Chondrocyte (in vitro differentiated cells): ENCODE measurements at regions not wholly inside any gene's neighbourhood (a gene's known extent, or its start where the extent isn't known, plus 50 kb on each side); places are given as distances from the start of the nearest gene placed in this dataset.
A peak's percentile ranks its signal among the peaks of the same experiment; 100 is the strongest.
"Not testable (repeated sequence)": the region's sequence is repeated elsewhere in the genome, so short reads cannot be mapped to it uniquely, and the experiment has no call there.

Source experiments
- DNase-seq: peaks from one replicate; pipeline ENCODE4 v3.0.0; 2021; ENCODE audit warnings: mixed read lengths, low spot score
- H3K27ac Mint-ChIP-seq: one replicate; pipeline ENCODE4 v1.8.0; 2021; ENCODE audit warnings: mild to moderate bottlenecking, moderate library complexity, mixed read lengths; ENCODE audit not compliant: unreplicated experiment
- H3K27me3 Mint-ChIP-seq: 2 replicates; pipeline ENCODE4 v1.8.0; 2021; ENCODE audit warnings: low read depth, mixed read lengths
- H3K36me3 Mint-ChIP-seq: 2 replicates; pipeline ENCODE4 v1.8.0; 2021; ENCODE audit warnings: low read depth, mixed read lengths
- H3K4me1 Mint-ChIP-seq: 2 replicates; pipeline ENCODE4 v1.8.0; 2021; ENCODE audit warnings: low read depth, mild to moderate bottlenecking, mixed read lengths
- H3K4me3 Mint-ChIP-seq: one replicate; pipeline ENCODE4 v1.8.0; 2021; ENCODE audit warnings: mild to moderate bottlenecking, moderate library complexity, mixed read lengths; ENCODE audit not compliant: unreplicated experiment
- H3K9me3 Mint-ChIP-seq: 2 replicates; pipeline ENCODE4 v1.8.0; 2021; ENCODE audit warnings: low read depth, mixed read lengths

GRCh38 chr2:87311896-87312441 is 290.3 kb upstream of the PLGLB1 start:
- DNase-seq, H3K4me3 Mint-ChIP-seq, H3K27me3 Mint-ChIP-seq, H3K9me3 Mint-ChIP-seq, H3K27ac Mint-ChIP-seq, H3K36me3 Mint-ChIP-seq, H3K4me1 Mint-ChIP-seq: not testable (repeated sequence)

- not testable (repeated sequence) for H3K4me3 Mint-ChIP-seq, H3K27me3 Mint-ChIP-seq, H3K4me1 Mint-ChIP-seq, DNase-seq, H3K36me3 Mint-ChIP-seq, H3K27ac Mint-ChIP-seq, H3K9me3 Mint-ChIP-seq
Measured at GRCh38 chr2:87314622-87315021, 293.0 kb upstream of the PLGLB1 start.

- H3K4me3 Mint-ChIP-seq, DNase-seq, H3K27ac Mint-ChIP-seq, H3K9me3 Mint-ChIP-seq, H3K4me1 Mint-ChIP-seq, H3K36me3 Mint-ChIP-seq, H3K27me3 Mint-ChIP-seq: not testable (repeated sequence)
Measured at GRCh38 chr2:87315183-87315902, 293.7 kb upstream of the PLGLB1 start.

GRCh38 chr2:87317193-87317592 is 295.5 kb upstream of the PLGLB1 start:
- H3K4me1 Mint-ChIP-seq, H3K27me3 Mint-ChIP-seq, H3K4me3 Mint-ChIP-seq, H3K27ac Mint-ChIP-seq, H3K9me3 Mint-ChIP-seq, DNase-seq, H3K36me3 Mint-ChIP-seq: not testable (repeated sequence)

- H3K27ac Mint-ChIP-seq, H3K4me1 Mint-ChIP-seq, H3K36me3 Mint-ChIP-seq, H3K27me3 Mint-ChIP-seq, H3K9me3 Mint-ChIP-seq, DNase-seq, H3K4me3 Mint-ChIP-seq: not testable (repeated sequence)
Measured at GRCh38 chr2:87318814-87319491, 297.3 kb upstream of the PLGLB1 start.

- DNase-seq, H3K27ac Mint-ChIP-seq, H3K36me3 Mint-ChIP-seq, H3K4me3 Mint-ChIP-seq, H3K4me1 Mint-ChIP-seq, H3K27me3 Mint-ChIP-seq, H3K9me3 Mint-ChIP-seq: not testable (repeated sequence)
Measured at GRCh38 chr2:87319705-87320104, 298.1 kb upstream of the PLGLB1 start.

- not testable (repeated sequence) for H3K27me3 Mint-ChIP-seq, DNase-seq, H3K9me3 Mint-ChIP-seq, H3K36me3 Mint-ChIP-seq, H3K4me3 Mint-ChIP-seq, H3K27ac Mint-ChIP-seq
- H3K4me1 Mint-ChIP-seq = peaks cover 16% of the 10 kb centered on the region
Measured at GRCh38 chr2:87321201-87321600, 299.6 kb upstream of the PLGLB1 start.

- H3K4me1 Mint-ChIP-seq = peaks cover 13% of the 10 kb centered on the region
Measured at GRCh38 chr2:87324335-87325041, 302.8 kb upstream of the PLGLB1 start.

GRCh38 chr2:87325042-87325910 is 303.6 kb upstream of the PLGLB1 start:
- DNase-seq, H3K36me3 Mint-ChIP-seq, H3K9me3 Mint-ChIP-seq, H3K27me3 Mint-ChIP-seq, H3K4me3 Mint-ChIP-seq: not testable (repeated sequence)
- H3K27ac Mint-ChIP-seq = peak overlapping the region; percentile 61
- H3K4me1 Mint-ChIP-seq = peaks cover 13% of the 10 kb centered on the region

More at GRCh38 chr2:87324335-87325041, 302.8 kb upstream of the PLGLB1 start:
- H3K36me3 Mint-ChIP-seq, H3K4me3 Mint-ChIP-seq, DNase-seq, H3K9me3 Mint-ChIP-seq, H3K27me3 Mint-ChIP-seq: not testable (repeated sequence)
- H3K27ac Mint-ChIP-seq = peak overlapping the region; percentile 80

GRCh38 chr2:87325911-87326294 is 304.3 kb upstream of the PLGLB1 start:
- H3K9me3 Mint-ChIP-seq, H3K27me3 Mint-ChIP-seq, DNase-seq, H3K36me3 Mint-ChIP-seq, H3K4me3 Mint-ChIP-seq: not testable (repeated sequence)
- peaks cover 13% of the 10 kb centered on the region for H3K4me1 Mint-ChIP-seq
- peak overlapping the region; percentile 61 for H3K27ac Mint-ChIP-seq

- H3K4me3 Mint-ChIP-seq, H3K9me3 Mint-ChIP-seq, H3K27ac Mint-ChIP-seq, DNase-seq, H3K27me3 Mint-ChIP-seq, H3K36me3 Mint-ChIP-seq: not testable (repeated sequence)
- H3K4me1 Mint-ChIP-seq = peaks cover 13% of the 10 kb centered on the region
Measured at GRCh38 chr2:87326754-87327153, 305.1 kb upstream of the PLGLB1 start.
